GF-D8 (cell line): ENCODE measurements at regions not wholly inside any gene's neighbourhood (a gene's known extent, or its start where the extent isn't known, plus 50 kb on each side); places are given as distances from the start of the nearest gene placed in this dataset.

Source experiments
- DNase-seq: peaks from one replicate; lab custom pipeline; 2025; lab: John Stamatoyannopoulos, UW

DNA sequence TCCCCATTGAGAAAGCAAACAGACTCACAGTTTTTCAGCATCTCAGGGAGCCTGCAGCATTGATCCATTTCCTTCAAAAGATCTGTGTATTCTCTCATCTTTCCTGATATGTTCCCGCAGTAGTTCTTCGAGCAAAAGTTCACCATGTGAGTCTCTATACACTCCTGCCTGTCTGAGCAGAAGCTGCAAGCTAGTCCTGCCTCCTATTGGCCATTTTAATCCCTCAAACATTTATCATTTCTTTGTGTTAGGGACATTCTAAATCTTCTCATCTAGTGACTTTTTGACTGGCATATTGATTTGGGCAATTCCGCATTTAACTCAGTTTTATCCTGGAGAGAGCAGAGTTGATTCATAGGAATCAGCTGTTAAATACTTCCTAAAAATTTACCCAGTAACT is 660.4 kb upstream of the KLF12 start:
- DNase-seq = no peak

DNA sequence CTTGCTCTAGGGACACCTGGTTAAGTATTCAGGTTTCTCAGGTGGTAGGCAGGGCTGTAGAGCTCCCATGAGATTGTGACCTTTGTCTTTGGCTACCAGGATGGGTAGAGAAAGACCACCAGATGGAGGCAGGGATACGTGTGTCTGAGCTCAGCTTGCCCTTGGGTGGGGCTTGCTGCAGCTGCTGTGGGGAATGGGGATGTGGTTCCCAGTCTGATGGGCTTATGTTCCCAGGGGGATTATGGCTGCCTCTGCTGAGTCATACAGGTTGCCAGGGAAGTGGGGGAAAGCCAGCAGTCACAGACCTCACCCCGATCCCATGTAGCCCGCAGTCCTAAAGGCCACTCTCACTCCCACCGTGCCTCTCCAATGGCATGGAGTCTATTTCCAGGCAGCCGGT is 659.9 kb upstream of the KLF12 start:
- DNase-seq = no peak

- no peak for DNase-seq
Observed at GRCh38 chr13:74784959-74785358, 650.8 kb upstream of the KLF12 start.

GRCh38 chr13:74778946-74779345 is 644.7 kb upstream of the KLF12 start:
- DNase-seq = no peak

DNA sequence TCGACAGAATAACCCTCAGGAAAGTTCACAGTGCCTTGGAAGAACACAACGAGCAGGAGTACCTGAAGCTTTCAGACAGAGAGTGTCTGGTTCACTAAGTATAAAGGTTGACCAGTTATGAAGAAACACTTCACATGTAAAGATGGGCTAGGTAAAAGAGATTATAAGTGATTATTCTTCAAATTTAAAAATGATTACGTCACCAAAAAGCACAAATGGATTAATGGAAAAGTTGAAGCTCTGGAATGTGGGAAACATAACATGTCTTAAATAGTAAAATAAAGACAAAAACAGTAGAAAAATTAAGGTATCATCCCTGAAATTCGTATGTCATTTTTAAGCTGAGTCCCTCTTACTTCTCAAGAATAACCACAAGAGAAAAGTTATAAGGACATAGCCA is 643.9 kb upstream of the KLF12 start:
- DNase-seq = no peak

GRCh38 chr13:74774264-74774663 is 640.1 kb upstream of the KLF12 start:
- DNase-seq = no peak

DNA sequence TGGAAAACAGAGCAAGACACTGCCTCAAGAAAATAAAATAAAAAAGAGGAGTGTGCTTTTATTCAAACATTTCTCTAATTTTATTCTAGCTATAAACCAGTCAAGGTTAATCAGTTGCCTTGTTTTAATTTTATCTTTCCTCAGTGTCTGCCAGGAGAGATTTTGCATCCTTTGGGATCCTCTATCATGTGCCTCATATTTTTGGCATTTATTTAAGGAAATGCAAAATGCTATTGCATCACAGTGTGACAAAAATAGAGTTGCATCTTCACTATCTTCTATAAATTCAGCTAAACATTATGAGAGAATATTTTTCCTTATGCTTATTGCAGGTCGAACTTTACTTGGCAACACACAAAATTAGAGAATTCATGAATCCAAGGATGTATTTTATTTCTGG is 639.0 kb upstream of the KLF12 start:
- DNase-seq = no peak

DNA sequence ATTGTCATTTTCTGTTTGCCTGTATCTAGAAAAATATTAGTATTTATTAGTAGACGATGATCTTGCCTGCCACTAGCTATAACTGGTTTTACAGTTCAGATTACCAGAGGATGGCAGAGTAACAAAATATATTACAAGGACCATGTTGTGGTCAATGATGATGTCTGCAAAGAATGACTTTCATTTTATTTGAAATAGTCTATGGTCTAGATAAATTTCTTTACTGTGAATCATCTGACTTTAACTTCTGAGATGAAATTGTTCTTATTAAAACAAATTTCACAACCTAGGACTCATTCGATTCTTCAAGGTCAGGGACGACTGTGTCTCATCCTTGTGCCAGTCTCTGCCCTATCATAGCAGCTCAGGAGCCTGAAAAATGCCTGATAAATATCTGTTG is 637.8 kb upstream of the KLF12 start:
- DNase-seq = no peak

DNA sequence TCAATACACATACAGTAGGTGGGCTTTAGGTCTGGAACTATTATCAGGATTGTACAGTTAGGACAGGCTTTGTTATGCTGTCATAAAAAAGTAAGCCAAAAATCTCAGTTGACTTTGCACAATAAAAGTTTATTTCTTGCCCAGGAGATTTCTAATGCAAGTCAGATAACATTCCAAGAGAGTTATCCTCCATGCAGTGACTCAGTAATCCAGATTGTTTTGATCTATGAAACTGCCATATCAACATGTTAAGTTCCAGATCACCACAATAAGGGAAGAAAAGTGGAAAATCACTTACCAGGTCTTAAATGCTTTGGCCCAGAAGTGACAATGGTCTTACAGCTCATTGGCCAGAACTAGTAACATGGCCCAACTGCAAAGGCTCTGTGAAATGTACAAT is 636.2 kb upstream of the KLF12 start:
- no peak for DNase-seq

DNA sequence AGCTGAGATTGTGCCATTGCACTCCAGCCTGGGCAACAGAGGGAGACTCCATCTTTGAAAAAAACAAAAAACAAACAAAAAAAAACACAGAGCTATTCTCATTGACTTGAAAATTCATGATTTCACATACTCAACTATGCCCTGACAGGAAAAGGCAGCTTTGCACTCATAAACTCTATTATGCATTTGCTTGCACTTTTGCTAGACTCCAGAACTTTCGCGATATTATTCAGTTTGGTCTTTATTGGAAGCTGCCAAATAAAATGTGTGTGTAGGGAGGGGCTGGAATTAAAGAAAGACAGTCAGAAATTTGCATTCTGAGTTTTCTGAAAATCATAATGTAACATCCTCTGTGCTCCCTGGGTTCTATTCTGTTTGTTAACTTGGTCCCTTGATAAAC is 635.1 kb upstream of the KLF12 start:
- DNase-seq = no peak

GRCh38 chr13:74768521-74769085 is 634.4 kb upstream of the KLF12 start:
- DNase-seq = no peak

- DNase-seq = peak; percentile 9
Observed at GRCh38 chr13:74767050-74767449, 632.8 kb upstream of the KLF12 start.

DNA sequence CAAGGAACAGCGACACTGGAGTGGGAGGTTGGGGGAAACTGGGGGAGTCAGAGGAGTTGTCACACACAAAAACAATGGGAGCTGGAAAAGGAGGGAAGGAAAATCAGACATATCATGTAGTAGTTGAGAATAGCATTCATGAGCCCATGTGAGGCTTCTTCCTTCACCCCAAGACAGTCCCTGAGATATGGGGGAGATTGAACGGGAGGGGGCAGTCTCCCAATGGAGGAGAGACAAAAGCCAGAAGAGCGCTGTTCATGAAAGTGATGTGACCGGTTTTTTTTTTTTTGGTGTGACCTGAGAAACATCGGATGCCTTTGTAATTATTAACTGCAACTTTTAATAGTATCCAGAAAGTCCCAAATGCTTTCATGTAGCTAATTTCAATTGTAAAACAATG is 631.8 kb upstream of the KLF12 start:
- DNase-seq = no peak

DNA sequence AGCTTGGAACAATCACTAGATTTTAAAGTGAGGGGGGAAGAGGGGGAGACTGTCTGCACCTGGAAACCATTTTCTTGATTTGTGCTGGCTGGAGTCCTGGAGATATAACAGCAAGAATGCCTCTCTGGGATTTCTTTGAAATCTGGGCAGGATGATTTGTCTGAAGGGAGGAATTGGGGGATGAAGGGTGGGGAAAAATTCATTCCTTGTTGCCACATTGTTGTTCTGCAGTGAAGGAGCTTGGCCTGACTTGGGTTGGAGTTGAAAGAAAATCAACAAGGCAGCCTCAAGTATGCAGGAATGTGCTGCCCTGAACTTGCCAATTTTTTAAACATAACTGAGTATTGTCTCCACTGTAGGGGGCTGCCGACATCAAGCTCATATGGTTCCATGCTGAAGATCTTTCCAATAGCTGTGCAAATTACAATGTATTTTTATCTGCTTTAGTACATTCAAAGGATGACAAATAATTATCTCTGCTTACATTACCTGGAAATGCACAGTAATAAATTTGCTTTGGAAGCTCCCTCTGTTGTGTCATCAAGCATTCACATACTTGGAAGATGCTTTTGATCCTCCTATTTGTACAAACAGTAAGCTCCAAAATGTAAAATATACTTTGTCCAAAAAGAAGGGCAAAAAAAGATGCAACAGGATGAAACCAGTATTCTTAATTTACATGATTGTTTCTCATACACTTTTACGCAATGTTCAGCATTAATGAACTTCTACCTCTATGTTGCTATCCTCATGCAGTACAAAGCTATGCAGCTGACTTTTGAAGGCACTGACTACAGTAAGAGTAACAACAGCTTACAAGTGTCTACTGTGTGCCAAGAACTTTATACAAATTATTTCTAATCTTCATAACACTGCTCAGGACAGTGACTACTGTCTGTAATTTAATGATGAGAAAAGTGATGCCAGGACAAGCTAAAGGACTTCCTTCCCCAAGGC is 627.9 kb upstream of the KLF12 start:
- DNase-seq = no peak

- DNase-seq = no peak
Observed at GRCh38 chr13:74758188-74758587, 624.0 kb upstream of the KLF12 start.

- DNase-seq = no peak
Observed at GRCh38 chr13:74755065-74755464, 620.9 kb upstream of the KLF12 start.

- no peak for DNase-seq
Observed at GRCh38 chr13:74751739-74752138, 617.5 kb upstream of the KLF12 start.

- no peak for DNase-seq
Observed at GRCh38 chr13:74747186-74747955, 613.2 kb upstream of the KLF12 start.

DNA sequence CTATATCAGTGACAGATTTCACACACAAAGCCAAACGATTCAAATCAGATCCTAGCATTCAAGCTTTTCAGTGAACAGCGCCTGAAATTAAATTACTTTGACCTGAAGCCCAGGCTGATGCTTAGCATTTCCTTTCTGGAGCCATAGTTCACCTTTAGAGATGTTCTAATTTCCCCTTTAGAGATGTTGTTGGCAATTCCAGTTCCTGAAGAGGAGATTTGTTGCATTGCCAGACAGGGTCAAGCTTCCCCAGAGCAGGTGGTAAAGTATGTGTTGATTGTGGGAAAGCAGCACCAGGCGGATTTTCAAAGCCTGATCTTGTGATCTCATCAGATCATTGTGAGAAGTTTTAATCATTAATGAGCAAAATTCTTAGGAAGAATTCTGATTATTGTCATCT is 609.8 kb upstream of the KLF12 start:
- no peak for DNase-seq

- no peak for DNase-seq
Observed at GRCh38 chr13:74741732-74742131, 607.5 kb upstream of the KLF12 start.

- no peak for DNase-seq
Observed at GRCh38 chr13:74732736-74733385, 598.7 kb upstream of the KLF12 start.

GRCh38 chr13:74731731-74732130 is 597.5 kb upstream of the KLF12 start:
- DNase-seq = no peak
